ENCODE measurements at regions not wholly inside any gene's neighbourhood (a gene's known extent, or its start where the extent isn't known, plus 50 kb on each side); places are given as distances from the start of the nearest gene placed in this dataset.
A peak's percentile ranks its signal among the peaks of the same experiment; 100 is the strongest.

DNA sequence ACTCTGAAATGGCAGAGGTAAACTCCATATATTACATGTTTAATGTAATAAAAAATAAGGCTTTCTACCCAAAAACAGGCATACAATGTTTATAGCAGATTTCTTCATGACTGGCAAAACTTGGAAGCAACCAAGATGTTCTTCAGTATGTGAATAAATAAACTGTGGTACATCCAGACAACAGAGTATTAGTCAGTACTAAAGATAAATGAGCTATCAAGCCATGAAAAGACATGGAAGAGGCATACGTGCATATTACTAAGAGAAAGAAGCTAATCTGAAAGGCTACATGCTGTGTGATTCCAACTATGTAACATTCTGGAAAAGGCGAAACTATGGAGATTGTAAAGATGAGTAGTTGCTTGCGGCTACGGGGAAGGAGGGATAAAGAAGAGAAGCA, 97.4 kb downstream of the OSR1 start:
- peaks cover 4 to 6% of the 10 kb centered on the region in 2 donors for H3K4me1 ChIP-seq
- TF ChIP-seq POLR2A (IDR thresholded peaks at IDR 0.05) = no peak
- TF ChIP-seq, protein P1, sequence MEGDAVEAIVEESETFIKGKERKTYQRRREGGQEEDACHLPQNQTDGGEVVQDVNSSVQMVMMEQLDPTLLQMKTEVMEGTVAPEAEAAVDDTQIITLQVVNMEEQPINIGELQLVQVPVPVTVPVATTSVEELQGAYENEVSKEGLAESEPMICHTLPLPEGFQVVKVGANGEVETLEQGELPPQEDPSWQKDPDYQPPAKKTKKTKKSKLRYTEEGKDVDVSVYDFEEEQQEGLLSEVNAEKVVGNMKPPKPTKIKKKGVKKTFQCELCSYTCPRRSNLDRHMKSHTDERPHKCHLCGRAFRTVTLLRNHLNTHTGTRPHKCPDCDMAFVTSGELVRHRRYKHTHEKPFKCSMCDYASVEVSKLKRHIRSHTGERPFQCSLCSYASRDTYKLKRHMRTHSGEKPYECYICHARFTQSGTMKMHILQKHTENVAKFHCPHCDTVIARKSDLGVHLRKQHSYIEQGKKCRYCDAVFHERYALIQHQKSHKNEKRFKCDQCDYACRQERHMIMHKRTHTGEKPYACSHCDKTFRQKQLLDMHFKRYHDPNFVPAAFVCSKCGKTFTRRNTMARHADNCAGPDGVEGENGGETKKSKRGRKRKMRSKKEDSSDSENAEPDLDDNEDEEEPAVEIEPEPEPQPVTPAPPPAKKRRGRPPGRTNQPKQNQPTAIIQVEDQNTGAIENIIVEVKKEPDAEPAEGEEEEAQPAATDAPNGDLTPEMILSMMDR (IDR thresholded peaks at IDR 0.05 in 4 of 5, conservative IDR thresholded peaks at IDR 0.05 in 1 of 5) = no peak
- H3K27ac ChIP-seq = no peak overlapping the region
- ATAC-seq (no peak), DNase-seq (no peak)
- intact Hi-C loops (cut with DNase I; ENCODE audit: low total_unique reads) (no loop called here), in situ Hi-C loops (cut with MboI; ENCODE audit: low sequenced_read_pairs in 4 of 4) (no loop called here)
- no peaks in the 10 kb centered on the region for H3K27me3 ChIP-seq
- H3K9me3 ChIP-seq = no peaks in the 10 kb centered on the region
- no peaks in the 10 kb centered on the region for H3K36me3 ChIP-seq
- H3K4me3 ChIP-seq = no peak overlapping the region

DNA sequence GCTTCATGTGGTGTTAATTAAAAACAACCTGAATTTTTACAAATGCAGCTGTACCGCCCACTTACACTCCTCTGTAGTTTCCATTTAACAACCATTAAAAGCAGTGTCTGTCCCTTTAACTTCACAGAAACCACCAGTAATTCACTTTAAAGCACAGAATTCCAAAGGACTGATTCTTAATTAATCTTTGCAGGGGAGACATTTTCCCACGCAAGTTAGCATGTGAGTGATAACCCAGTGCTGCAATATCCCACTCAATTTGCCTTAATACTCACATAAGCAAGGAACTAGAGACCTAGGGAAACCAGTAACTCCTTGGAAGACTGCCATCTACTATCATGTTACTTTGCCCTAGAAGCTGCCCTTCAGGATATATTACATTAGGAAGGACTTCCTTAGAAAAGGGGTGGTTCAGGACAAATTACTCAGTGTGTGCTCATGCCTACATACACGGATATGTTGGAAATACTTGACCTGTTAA, 102.3 kb downstream of the OSR1 start:
- H3K27me3 ChIP-seq = no peaks in the 10 kb centered on the region
- TF ChIP-seq, protein P1 (IDR thresholded peaks at IDR 0.05 in 4 of 5, conservative IDR thresholded peaks at IDR 0.05 in 1 of 5) = no peak
- no peak for TF ChIP-seq POLR2A (IDR thresholded peaks at IDR 0.05)
- ATAC-seq (no peak), DNase-seq (no peak)
- H3K27ac ChIP-seq = no peak overlapping the region
- no peaks in the 10 kb centered on the region for H3K9me3 ChIP-seq
- in situ Hi-C loops (cut with MboI; ENCODE audit: low sequenced_read_pairs in 4 of 4) (no loop called here), intact Hi-C loops (cut with DNase I; ENCODE audit: low total_unique reads) (no loop called here)
- no peak overlapping the region for H3K4me3 ChIP-seq
- no peaks in the 10 kb centered on the region for H3K36me3 ChIP-seq
- peaks cover 5 to 6% of the 10 kb centered on the region in 2 donors for H3K4me1 ChIP-seq

DNA sequence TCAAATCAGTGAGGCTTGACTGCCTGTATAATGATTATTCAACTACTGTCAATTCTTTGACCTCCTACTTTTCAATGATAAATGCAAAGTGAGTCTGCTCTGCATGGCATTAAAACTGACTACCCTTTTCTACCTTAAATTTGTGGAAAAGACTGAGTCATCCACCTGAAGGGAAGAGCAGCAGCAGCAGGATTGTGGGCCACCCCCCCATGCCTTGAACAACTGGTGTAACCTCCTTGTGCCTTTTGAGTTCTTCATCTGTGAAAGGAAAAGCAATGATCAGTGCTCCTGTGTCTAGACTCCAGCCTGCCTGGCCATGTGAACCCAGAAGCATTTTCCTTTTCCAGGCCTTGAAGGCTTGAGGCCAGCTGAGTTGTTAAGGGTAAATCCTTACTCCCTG, 102.9 kb downstream of the OSR1 start:
- intact Hi-C loops (cut with DNase I; ENCODE audit: low total_unique reads) (no loop called here), in situ Hi-C loops (cut with MboI; ENCODE audit: low sequenced_read_pairs in 4 of 4) (no loop called here)
- no peaks in the 10 kb centered on the region for H3K36me3 ChIP-seq
- H3K4me1 ChIP-seq = peaks cover 5 to 6% of the 10 kb centered on the region in 2 donors
- no peak overlapping the region for H3K27ac ChIP-seq
- TF ChIP-seq, protein P1 (IDR thresholded peaks at IDR 0.05 in 4 of 5, conservative IDR thresholded peaks at IDR 0.05 in 1 of 5) = no peak
- no peak for TF ChIP-seq POLR2A (IDR thresholded peaks at IDR 0.05)
- no peak for DNase-seq
- no peak for ATAC-seq
- H3K4me3 ChIP-seq = no peak overlapping the region
- H3K9me3 ChIP-seq = no peaks in the 10 kb centered on the region
- H3K27me3 ChIP-seq = no peaks in the 10 kb centered on the region

DNA sequence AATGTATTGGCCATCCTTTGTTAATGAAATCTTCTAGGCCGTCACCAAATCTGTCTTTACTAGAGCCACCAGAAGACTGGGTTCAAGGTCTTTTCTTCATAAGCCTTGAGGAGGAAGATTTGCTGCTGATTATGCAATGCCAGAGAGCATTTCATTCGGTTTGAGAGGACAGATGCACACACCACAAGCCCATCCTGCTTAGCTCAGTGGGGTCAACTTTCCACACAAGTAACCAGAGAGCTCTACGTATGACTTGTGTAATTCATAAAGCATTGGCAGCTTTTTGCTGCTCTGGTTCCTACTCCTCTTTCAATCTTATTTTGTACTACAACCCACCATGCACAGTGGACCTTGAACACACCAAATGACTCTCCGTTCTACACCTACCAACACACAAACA, 106.9 kb downstream of the OSR1 start:
- no peak overlapping the region for H3K27ac ChIP-seq
- in situ Hi-C loops (cut with MboI; ENCODE audit: low sequenced_read_pairs in 4 of 4) = no loop called here
- intact Hi-C loops (cut with DNase I; ENCODE audit: low total_unique reads) = no loop called here

More for the DNA sequence above, 106.9 kb downstream of the OSR1 start:
- Histone ChIP-seq H3K27me3 (no peaks in the 10 kb centered on the region), H3K36me3 (no peaks in the 10 kb centered on the region), H3K4me1 (peaks cover 5% of the 10 kb centered on the region in 2 donors), H3K9me3 (no peaks in the 10 kb centered on the region), H3K4me3 (no peak overlapping the region)
- DNase-seq (no peak), ATAC-seq (peak in 1 of 2 donors; percentile 75)
- no peak for TF ChIP-seq POLR2A (IDR thresholded peaks at IDR 0.05)
- TF ChIP-seq, protein P1 (IDR thresholded peaks at IDR 0.05 in 4 of 5, conservative IDR thresholded peaks at IDR 0.05 in 1 of 5) = no peak
